Peyer's patch (tissue), 4 donors: ENCODE measurements at regions not wholly inside any gene's neighbourhood (a gene's known extent, or its start where the extent isn't known, plus 50 kb on each side); places are given as distances from the start of the nearest gene placed in this dataset.

Experiments used
- CTCF ChIP-seq, 6 experiments: fragments of 450-650 bp in 4 of 6; fragments of 200-600 bp in 2 of 6; sonication (generic) in 1 of 6; IDR thresholded peaks; one replicate each; pipeline ENCODE4 v1.5.1; 2017 to 2019; ENCODE audit warnings: antibody characterized with exemption in 6 of 6, mild to moderate bottlenecking in 3 of 6, moderate library complexity in 1 of 6
- POLR2A ChIP-seq, 2 donors: fragments of 450-650 bp; IDR thresholded peaks; one replicate each; pipeline ENCODE4 v1.5.1; 2017; ENCODE audit warnings: antibody characterized with exemption in 2 of 2, mild to moderate bottlenecking in 2 of 2, moderate library complexity in 2 of 2

GRCh38 chr7:155953501-155953778 lies 141.2 kb upstream of the SHH start:
- no peak for TF ChIP-seq CTCF (IDR thresholded peaks at IDR 0.05)
- no peak for TF ChIP-seq POLR2A (IDR thresholded peaks at IDR 0.05)
